Urinary bladder (tissue), 3 donors: ENCODE measurements at regions not wholly inside any gene's neighbourhood (a gene's known extent, or its start where the extent isn't known, plus 50 kb on each side); places are given as distances from the start of the nearest gene placed in this dataset.

Experiments
- DNase-seq: peaks from one replicate; pipeline ENCODE4 v3.0.0-alpha.2; 2015; ENCODE audit errors: extremely low spot score
- H3K27ac ChIP-seq: one replicate; pipeline ENCODE4 v1.5.1; 2013; ENCODE audit warnings: low read depth, mild to moderate bottlenecking, moderate library complexity
- H3K36me3 ChIP-seq: one replicate; pipeline ENCODE4 v1.6.1; 2013; ENCODE audit warnings: mild to moderate bottlenecking, moderate library complexity; ENCODE audit not compliant: insufficient read depth
- H3K4me1 ChIP-seq: one replicate; pipeline ENCODE4 v1.6.1; 2013; ENCODE audit warnings: mild to moderate bottlenecking, moderate library complexity; ENCODE audit not compliant: insufficient read depth
- H3K4me3 ChIP-seq: one replicate; pipeline ENCODE4 v1.5.1; 2013; ENCODE audit warnings: low read depth, low read length
- WGBS: extraction: QIAGEN DNeasy Blood & Tissue Kit; methylation state at CpG from one replicate; pipeline ENCODE4 v1.1.7; 2013; 5-methylcytosine and 5-hydroxymethylcytosine counted together
- donor health status: healthy with polysubstance abuse.
- donor health status: healthy.

DNA sequence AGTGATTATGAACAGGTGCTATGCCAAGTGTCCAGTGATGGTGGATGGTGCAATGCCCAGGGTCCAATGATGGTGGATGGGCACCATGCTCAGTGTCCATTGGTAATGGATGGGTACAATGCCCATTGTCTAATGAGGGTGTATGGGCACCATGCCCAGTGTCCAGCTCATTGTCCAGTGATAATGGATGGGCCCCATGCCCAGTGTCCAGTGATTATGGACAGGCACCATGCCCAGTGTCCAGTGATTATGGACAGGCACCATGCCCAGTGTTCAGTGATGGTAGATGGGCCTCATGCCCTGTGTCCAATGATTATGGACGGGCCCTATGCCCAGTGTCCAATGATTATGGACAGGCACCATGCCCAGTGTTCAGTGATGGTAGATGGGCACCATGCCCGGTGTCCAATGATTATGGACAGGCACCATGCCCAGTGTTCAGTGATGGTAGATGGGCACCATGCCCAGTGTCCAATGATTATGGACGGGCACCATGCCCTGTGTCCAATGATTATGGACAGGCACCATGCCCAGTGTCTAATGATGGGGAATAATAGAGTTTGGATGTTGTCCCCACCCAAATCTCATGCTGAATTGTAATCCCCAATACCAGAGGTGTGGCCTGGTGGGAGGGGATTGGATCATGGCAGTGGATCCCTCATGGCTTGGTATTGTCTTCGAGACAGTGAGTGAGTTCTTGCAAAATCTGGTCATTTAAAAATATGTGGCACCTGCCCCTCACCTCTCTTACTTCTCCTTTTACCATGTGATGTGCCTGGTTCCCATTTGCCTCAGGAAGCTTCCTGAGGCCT lies 87.8 kb downstream of the ANKRD10 start:
- Histone ChIP-seq H3K27ac (no peak overlapping the region), H3K4me1 (no peaks in the 10 kb centered on the region), H3K36me3 (no peaks in the 10 kb centered on the region), H3K4me3 (no peak overlapping the region)
- no peak for DNase-seq
- WGBS: 85% methylated on average over 4 of the region's 4 CpGs
